ENCODE measurements at regions not wholly inside any gene's neighbourhood (a gene's known extent, or its start where the extent isn't known, plus 50 kb on each side); places are given as distances from the start of the nearest gene placed in this dataset.

DNA sequence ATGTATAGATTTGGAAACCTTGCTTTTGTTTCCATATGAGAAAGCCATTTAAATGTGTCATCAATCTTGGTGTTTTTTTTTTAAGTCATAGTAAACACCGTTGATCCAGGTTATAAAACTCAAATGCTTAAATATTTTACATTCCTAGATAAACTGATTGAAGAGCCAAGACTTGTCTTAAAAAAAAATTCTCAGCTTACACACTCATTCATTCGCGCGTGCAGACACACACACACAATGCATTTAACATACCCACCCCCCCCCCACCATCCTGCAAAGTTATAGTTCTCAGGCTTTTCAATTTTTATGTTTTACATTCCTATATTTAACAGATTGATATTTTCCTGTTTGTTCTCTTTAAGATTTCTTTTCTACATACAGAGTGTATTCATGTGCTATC is 536.4 kb downstream of the PRKD1 start:
- TF ChIP-seq TAF1 (IDR thresholded peaks at IDR 0.05; ENCODE audit: low read depth) = no peak
- no peak for TF ChIP-seq NFIC (IDR thresholded peaks at IDR 0.05)
